VCaP (cell line): ENCODE measurements at regions not wholly inside any gene's neighbourhood (a gene's known extent, or its start where the extent isn't known, plus 50 kb on each side); places are given as distances from the start of the nearest gene placed in this dataset.

Source experiments
- H3K27ac ChIP-seq: fragments of 450-650 bp; 2 replicates; pipeline ENCODE4 v1.5.1; 2017
- CTCF ChIP-seq: fragments of 450-650 bp; conservative IDR thresholded peaks from 2 replicates; pipeline ENCODE4 v1.5.1; 2017; ENCODE audit warnings: mild to moderate bottlenecking, moderate library complexity

GRCh38 chr20:24738981-24739633, 210.0 kb upstream of the CST7 start:
- no peak for TF ChIP-seq CTCF

GRCh38 chr20:24739746-24740145, 209.3 kb upstream of the CST7 start:
- TF ChIP-seq CTCF = no peak
- H3K27ac ChIP-seq = no peak overlapping the region

More at GRCh38 chr20:24738981-24739633, 210.0 kb upstream of the CST7 start:
- no peak overlapping the region for H3K27ac ChIP-seq

GRCh38 chr20:24741493-24742072, 207.5 kb upstream of the CST7 start:
- peak overlapping the region; percentile 5; the same call in 1 of the 2 replicates for H3K27ac ChIP-seq
- TF ChIP-seq CTCF = no peak

- H3K27ac ChIP-seq = peak overlapping the region; percentile 5; the same call in 1 of the 2 replicates
- TF ChIP-seq CTCF = no peak
Measured at GRCh38 chr20:24742436-24742835, 206.6 kb upstream of the CST7 start.

GRCh38 chr20:24742989-24743388, 206.1 kb upstream of the CST7 start:
- no peak overlapping the region for H3K27ac ChIP-seq
- TF ChIP-seq CTCF = no peak

GRCh38 chr20:24743641-24744040, 205.4 kb upstream of the CST7 start:
- TF ChIP-seq CTCF = no peak
- H3K27ac ChIP-seq = no peak overlapping the region

GRCh38 chr20:24744747-24745146, 204.3 kb upstream of the CST7 start:
- no peak overlapping the region for H3K27ac ChIP-seq
- TF ChIP-seq CTCF = no peak
